Liver (tissue), 8 donors: ENCODE measurements at regions not wholly inside any gene's neighbourhood (a gene's known extent, or its start where the extent isn't known, plus 50 kb on each side); places are given as distances from the start of the nearest gene placed in this dataset.

Source experiments
- DNase-seq: peaks from one replicate; pipeline ENCODE4 v3.0.0-alpha.2; 2017; ENCODE audit warnings: low spot score
- H3K27ac ChIP-seq, 2 donors: one replicate each; pipeline ENCODE4 v1.7.0; 2013; ENCODE audit warnings: inconsistent platforms in 2 of 2, low read length in 2 of 2, control low read depth in 1 of 2, low read depth in 1 of 2, mild to moderate bottlenecking in 1 of 2
- H3K27me3 ChIP-seq, 4 donors: one replicate each; pipeline versions ENCODE4 v1.6.1 to v1.7.0; 2013; ENCODE audit warnings: low read length in 3 of 4, inconsistent platforms in 1 of 4, mild to moderate bottlenecking in 1 of 4, moderate library complexity in 1 of 4; ENCODE audit not compliant: control insufficient read depth in 4 of 4, insufficient read depth in 4 of 4
- H3K36me3 ChIP-seq, 4 donors: one replicate each; pipeline versions ENCODE4 v1.6.1 to v1.7.0; 2013; ENCODE audit warnings: low read length in 3 of 4, mild to moderate bottlenecking in 3 of 4, low read depth in 1 of 4, moderate library complexity in 1 of 4; ENCODE audit not compliant: control insufficient read depth in 4 of 4, insufficient read depth in 3 of 4
- H3K4me1 ChIP-seq, 4 donors: one replicate each; pipeline versions ENCODE4 v1.6.1 to v1.7.0; 2013; ENCODE audit warnings: low read length in 3 of 4, mild to moderate bottlenecking in 3 of 4, moderate library complexity in 1 of 4; ENCODE audit not compliant: control insufficient read depth in 4 of 4, insufficient read depth in 4 of 4
- H3K4me3 ChIP-seq, 3 donors: one replicate each; pipeline versions ENCODE4 v1.6.1 to v1.7.0; 2013; ENCODE audit warnings: low read length in 3 of 3, control low read depth in 1 of 3, low read depth in 1 of 3, mild to moderate bottlenecking in 1 of 3
- H3K9ac ChIP-seq, 2 donors: one replicate each; pipeline ENCODE4 v1.7.0; 2013; ENCODE audit warnings: low read length in 2 of 2, mild to moderate bottlenecking in 2 of 2, moderate library complexity in 2 of 2, control low read depth in 1 of 2, low read depth in 1 of 2
- H3K9me3 ChIP-seq, 4 donors: one replicate each; pipeline versions ENCODE4 v1.6.1 to v1.7.0; 2013; ENCODE audit warnings: low read length in 3 of 4; ENCODE audit not compliant: control insufficient read depth in 4 of 4
- FOXA1 ChIP-seq: IDR thresholded peaks from 2 replicates; pipeline ENCODE4 v1.6.1; 2016; ENCODE audit warnings: antibody characterized with exemption
- FOXA2 ChIP-seq: IDR thresholded peaks from 2 replicates; pipeline ENCODE4 v1.6.1; 2016; ENCODE audit warnings: antibody characterized with exemption
- GABPA ChIP-seq, 2 donors: IDR thresholded peaks in 1 of 2; conservative IDR thresholded peaks in 1 of 2; 2 replicates each; pipeline ENCODE4 v1.6.1; 2016; ENCODE audit warnings: antibody characterized with exemption in 2 of 2, mild to moderate bottlenecking in 1 of 2, moderate library complexity in 1 of 2
- HNF4A ChIP-seq, 2 donors: conservative IDR thresholded peaks; 2 replicates each; pipeline ENCODE4 v1.6.1; 2016; ENCODE audit warnings: antibody characterized with exemption in 2 of 2, mild to moderate bottlenecking in 2 of 2
- HNF4G ChIP-seq: IDR thresholded peaks from 2 replicates; pipeline ENCODE4 v1.6.1; 2016; ENCODE audit warnings: antibody characterized with exemption
- JUND ChIP-seq, 2 donors: IDR thresholded peaks; 2 replicates each; pipeline ENCODE4 v1.6.1; 2016; ENCODE audit warnings: antibody characterized with exemption in 2 of 2
- NR2F2 ChIP-seq: IDR thresholded peaks from 2 replicates; pipeline ENCODE4 v1.6.1; 2016; ENCODE audit warnings: antibody characterized with exemption
- RXRA ChIP-seq, 2 donors: IDR thresholded peaks; 2 replicates each; pipeline ENCODE4 v1.6.1; 2017 to 2018; ENCODE audit warnings: antibody characterized with exemption in 2 of 2, mild to moderate bottlenecking in 1 of 2
- SP1 ChIP-seq: IDR thresholded peaks from 2 replicates; pipeline ENCODE4 v1.6.1; 2018; ENCODE audit warnings: antibody characterized with exemption, mild to moderate bottlenecking
- YY1 ChIP-seq: IDR thresholded peaks from 2 replicates; pipeline ENCODE4 v1.6.1; 2016; ENCODE audit warnings: antibody characterized with exemption, mild to moderate bottlenecking
- WGBS: extraction: QIAGEN DNeasy Blood & Tissue Kit; methylation state at CpG from one replicate; pipeline ENCODE4 v1.1.7; 2013; 5-methylcytosine and 5-hydroxymethylcytosine counted together
- TF ChIP-seq, protein P1 (sequence below): IDR thresholded peaks from 2 replicates; pipeline ENCODE4 v1.6.1; 2016; ENCODE audit warnings: antibody characterized with exemption
- TF ChIP-seq, protein P2 (sequence below): fragments of 150-350 bp; IDR thresholded peaks from 2 replicates; pipeline ENCODE4 v1.5.1; 2017; ENCODE audit warnings: improper control_type of control experiment, low read depth, low read length; ENCODE audit not compliant: missing input control
- TF ChIP-seq, protein P3 (sequence below): IDR thresholded peaks from 2 replicates; pipeline ENCODE4 v1.6.1; 2016; ENCODE audit warnings: antibody characterized with exemption
- TF ChIP-seq, protein P4 (sequence below): IDR thresholded peaks from 2 replicates; pipeline ENCODE4 v1.6.1; 2016; ENCODE audit warnings: antibody characterized with exemption, mild to moderate bottlenecking
- TF ChIP-seq, protein P5 (sequence below): IDR thresholded peaks from 2 replicates; pipeline ENCODE4 v1.6.1; 2016; ENCODE audit warnings: antibody characterized with exemption
- donor health status: healthy.
- donor health status: healthy.
- donor health status: healthy.
- donor health status: healthy.
- donor health status: healthy.

DNA sequence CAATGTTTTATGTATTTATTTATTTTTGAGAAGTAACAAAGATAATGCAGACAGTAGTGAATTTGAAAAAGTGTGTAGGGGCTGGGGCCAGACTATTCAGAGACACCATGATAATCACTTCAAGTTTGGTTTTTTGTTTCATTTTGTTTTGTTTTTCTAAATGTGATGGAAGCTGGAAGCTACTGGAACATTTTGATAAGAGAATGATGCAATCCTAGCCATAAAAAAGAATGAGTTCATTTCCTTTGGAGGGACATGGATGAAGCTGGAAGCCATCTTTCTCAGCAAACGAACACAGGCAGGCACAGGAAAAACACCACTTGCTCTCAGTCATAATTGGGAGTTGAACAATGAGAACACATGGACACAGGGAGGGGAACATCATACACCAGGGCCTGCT lies 706.6 kb upstream of the EPHA5 start:
- 25% methylated on average over 1 of the region's 1 CpG for WGBS
- H3K27me3 ChIP-seq = no peaks in the 10 kb centered on the region
- DNase-seq = no peak
- H3K4me1 ChIP-seq = no peaks in the 10 kb centered on the region
- H3K36me3 ChIP-seq = no peaks in the 10 kb centered on the region
- TF ChIP-seq NR2F2 (no peak), RXRA (IDR thresholded peaks at IDR 0.05) (no peak), HNF4G (no peak), FOXA2 (no peak), YY1 (no peak), FOXA1 (no peak), GABPA (IDR thresholded peaks at IDR 0.05 in 1 of 2, conservative IDR thresholded peaks at IDR 0.05 in 1 of 2) (no peak), HNF4A (conservative IDR thresholded peaks at IDR 0.05) (no peak), JUND (IDR thresholded peaks at IDR 0.05) (no peak), SP1 (no peak)
- TF ChIP-seq, protein P1, sequence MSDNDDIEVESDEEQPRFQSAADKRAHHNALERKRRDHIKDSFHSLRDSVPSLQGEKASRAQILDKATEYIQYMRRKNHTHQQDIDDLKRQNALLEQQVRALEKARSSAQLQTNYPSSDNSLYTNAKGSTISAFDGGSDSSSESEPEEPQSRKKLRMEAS = no peak
- TF ChIP-seq, protein P2, sequence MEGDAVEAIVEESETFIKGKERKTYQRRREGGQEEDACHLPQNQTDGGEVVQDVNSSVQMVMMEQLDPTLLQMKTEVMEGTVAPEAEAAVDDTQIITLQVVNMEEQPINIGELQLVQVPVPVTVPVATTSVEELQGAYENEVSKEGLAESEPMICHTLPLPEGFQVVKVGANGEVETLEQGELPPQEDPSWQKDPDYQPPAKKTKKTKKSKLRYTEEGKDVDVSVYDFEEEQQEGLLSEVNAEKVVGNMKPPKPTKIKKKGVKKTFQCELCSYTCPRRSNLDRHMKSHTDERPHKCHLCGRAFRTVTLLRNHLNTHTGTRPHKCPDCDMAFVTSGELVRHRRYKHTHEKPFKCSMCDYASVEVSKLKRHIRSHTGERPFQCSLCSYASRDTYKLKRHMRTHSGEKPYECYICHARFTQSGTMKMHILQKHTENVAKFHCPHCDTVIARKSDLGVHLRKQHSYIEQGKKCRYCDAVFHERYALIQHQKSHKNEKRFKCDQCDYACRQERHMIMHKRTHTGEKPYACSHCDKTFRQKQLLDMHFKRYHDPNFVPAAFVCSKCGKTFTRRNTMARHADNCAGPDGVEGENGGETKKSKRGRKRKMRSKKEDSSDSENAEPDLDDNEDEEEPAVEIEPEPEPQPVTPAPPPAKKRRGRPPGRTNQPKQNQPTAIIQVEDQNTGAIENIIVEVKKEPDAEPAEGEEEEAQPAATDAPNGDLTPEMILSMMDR = no peak
- TF ChIP-seq, protein P3, sequence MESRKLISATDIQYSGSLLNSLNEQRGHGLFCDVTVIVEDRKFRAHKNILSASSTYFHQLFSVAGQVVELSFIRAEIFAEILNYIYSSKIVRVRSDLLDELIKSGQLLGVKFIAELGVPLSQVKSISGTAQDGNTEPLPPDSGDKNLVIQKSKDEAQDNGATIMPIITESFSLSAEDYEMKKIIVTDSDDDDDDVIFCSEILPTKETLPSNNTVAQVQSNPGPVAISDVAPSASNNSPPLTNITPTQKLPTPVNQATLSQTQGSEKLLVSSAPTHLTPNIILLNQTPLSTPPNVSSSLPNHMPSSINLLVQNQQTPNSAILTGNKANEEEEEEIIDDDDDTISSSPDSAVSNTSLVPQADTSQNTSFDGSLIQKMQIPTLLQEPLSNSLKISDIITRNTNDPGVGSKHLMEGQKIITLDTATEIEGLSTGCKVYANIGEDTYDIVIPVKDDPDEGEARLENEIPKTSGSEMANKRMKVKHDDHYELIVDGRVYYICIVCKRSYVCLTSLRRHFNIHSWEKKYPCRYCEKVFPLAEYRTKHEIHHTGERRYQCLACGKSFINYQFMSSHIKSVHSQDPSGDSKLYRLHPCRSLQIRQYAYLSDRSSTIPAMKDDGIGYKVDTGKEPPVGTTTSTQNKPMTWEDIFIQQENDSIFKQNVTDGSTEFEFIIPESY = no peak
- TF ChIP-seq, protein P4, sequence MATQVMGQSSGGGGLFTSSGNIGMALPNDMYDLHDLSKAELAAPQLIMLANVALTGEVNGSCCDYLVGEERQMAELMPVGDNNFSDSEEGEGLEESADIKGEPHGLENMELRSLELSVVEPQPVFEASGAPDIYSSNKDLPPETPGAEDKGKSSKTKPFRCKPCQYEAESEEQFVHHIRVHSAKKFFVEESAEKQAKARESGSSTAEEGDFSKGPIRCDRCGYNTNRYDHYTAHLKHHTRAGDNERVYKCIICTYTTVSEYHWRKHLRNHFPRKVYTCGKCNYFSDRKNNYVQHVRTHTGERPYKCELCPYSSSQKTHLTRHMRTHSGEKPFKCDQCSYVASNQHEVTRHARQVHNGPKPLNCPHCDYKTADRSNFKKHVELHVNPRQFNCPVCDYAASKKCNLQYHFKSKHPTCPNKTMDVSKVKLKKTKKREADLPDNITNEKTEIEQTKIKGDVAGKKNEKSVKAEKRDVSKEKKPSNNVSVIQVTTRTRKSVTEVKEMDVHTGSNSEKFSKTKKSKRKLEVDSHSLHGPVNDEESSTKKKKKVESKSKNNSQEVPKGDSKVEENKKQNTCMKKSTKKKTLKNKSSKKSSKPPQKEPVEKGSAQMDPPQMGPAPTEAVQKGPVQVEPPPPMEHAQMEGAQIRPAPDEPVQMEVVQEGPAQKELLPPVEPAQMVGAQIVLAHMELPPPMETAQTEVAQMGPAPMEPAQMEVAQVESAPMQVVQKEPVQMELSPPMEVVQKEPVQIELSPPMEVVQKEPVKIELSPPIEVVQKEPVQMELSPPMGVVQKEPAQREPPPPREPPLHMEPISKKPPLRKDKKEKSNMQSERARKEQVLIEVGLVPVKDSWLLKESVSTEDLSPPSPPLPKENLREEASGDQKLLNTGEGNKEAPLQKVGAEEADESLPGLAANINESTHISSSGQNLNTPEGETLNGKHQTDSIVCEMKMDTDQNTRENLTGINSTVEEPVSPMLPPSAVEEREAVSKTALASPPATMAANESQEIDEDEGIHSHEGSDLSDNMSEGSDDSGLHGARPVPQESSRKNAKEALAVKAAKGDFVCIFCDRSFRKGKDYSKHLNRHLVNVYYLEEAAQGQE = no peak
- H3K9me3 ChIP-seq = no peaks in the 10 kb centered on the region
- no peak overlapping the region for H3K4me3 ChIP-seq
- no peak overlapping the region for H3K9ac ChIP-seq
- H3K27ac ChIP-seq = no peak overlapping the region

DNA sequence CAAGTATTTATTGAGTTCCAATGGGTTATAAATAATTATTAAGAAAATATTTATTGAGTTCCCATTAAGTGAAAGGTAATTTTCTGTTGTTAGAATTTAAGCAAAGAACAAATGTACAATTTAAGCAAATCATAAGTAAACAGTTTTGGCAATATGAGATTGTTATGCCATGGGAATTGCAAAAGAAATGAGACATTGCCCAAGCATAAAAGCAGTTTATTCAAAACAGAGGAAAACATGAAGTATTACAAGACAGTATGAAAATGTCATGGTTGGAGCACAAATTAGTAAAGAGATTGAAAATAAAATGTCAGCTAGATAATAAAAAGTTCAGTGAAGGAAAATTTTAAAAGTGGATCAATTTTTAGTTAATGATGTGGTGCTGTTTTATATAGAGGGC lies 706.1 kb upstream of the EPHA5 start:
- H3K36me3 ChIP-seq = no peaks in the 10 kb centered on the region
- no peaks in the 10 kb centered on the region for H3K27me3 ChIP-seq
- TF ChIP-seq JUND (IDR thresholded peaks at IDR 0.05) (no peak), HNF4G (no peak)
- TF ChIP-seq, protein P5, sequence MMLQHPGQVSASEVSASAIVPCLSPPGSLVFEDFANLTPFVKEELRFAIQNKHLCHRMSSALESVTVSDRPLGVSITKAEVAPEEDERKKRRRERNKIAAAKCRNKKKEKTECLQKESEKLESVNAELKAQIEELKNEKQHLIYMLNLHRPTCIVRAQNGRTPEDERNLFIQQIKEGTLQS = no peak
- no peak overlapping the region for H3K9ac ChIP-seq
- H3K4me3 ChIP-seq = no peak overlapping the region
- H3K27ac ChIP-seq = no peak overlapping the region
- no peaks in the 10 kb centered on the region for H3K9me3 ChIP-seq
- DNase-seq = no peak
- no peaks in the 10 kb centered on the region for H3K4me1 ChIP-seq
